H1 (cell line): ENCODE measurements at regions not wholly inside any gene's neighbourhood (a gene's known extent, or its start where the extent isn't known, plus 50 kb on each side); places are given as distances from the start of the nearest gene placed in this dataset.

Experiments
- CTCF ChIA-PET: fragments of 300-600 bp; sonication (Branson Sonifier 250); formaldehyde crosslinking; loops from one replicate; lab custom pipeline; 2021; ENCODE audit not compliant: partially characterized antibody; lab: Charles Lee
- POLR2A ChIA-PET: fragments of 300-600 bp; sonication (Branson Sonifier 250); formaldehyde crosslinking; loops from one replicate; lab custom pipeline; 2021; ENCODE audit warnings: inconsistent platforms; ENCODE audit not compliant: partially characterized antibody; lab: Charles Lee
- DNase-seq, 2 experiments: peaks; one replicate each; pipeline versions ENCODE4 v3.0.0 to v3.0.0-alpha.2; 2010 to 2022; ENCODE audit warnings: low spot score in 2 of 2, low read depth in 1 of 2, mixed read lengths in 1 of 2
- FAIRE-seq: peaks from 2 replicates; lab custom pipeline; 2011; peaks lifted over from hg19 to GRCh38; lab: Jason Lieb, UNC
- H2AFZ ChIP-seq: 2 replicates; pipeline ENCODE4 v1.8.1; 2012; ENCODE audit warnings: low read length, inconsistent platforms
- H2AK5ac ChIP-seq: 2 replicates; pipeline ENCODE4 v1.6.1; 2013; ENCODE audit warnings: low read depth, low read length
- H2BK120ac ChIP-seq: replicated peaks from 2 replicates; pipeline ENCODE3; 2013; ENCODE audit warnings: low read depth, low read length, inconsistent platforms
- H2BK12ac ChIP-seq: 2 replicates; pipeline ENCODE4 v1.6.1; 2013; ENCODE audit warnings: low read depth, low read length
- H2BK15ac ChIP-seq: 2 replicates; pipeline ENCODE4 v1.6.1; 2013; ENCODE audit warnings: low read length
- H2BK20ac ChIP-seq: 2 replicates; pipeline ENCODE4 v1.6.1; 2013; ENCODE audit warnings: low read length
- H2BK5ac ChIP-seq: 2 replicates; pipeline ENCODE4 v1.6.1; 2013; ENCODE audit warnings: low read depth, low read length
- H3K14ac ChIP-seq: 2 replicates; pipeline ENCODE4 v1.6.1; 2013; ENCODE audit warnings: inconsistent platforms; ENCODE audit not compliant: insufficient read length
- H3K18ac ChIP-seq: 2 replicates; pipeline ENCODE4 v1.6.1; 2013; ENCODE audit warnings: low read length; ENCODE audit errors: extremely low read depth
- H3K23ac ChIP-seq: 2 replicates; pipeline ENCODE4 v1.6.1; 2013; ENCODE audit warnings: inconsistent platforms; ENCODE audit not compliant: insufficient read length
- H3K23me2 ChIP-seq: 2 replicates; pipeline ENCODE4 v1.6.1; 2013; ENCODE audit warnings: low read depth, low read length
- H3K27ac ChIP-seq: 2 replicates; pipeline ENCODE4 v1.6.1; 2011; ENCODE audit warnings: low read depth, low read length, inconsistent platforms
- H3K27me3 ChIP-seq, 4 experiments: replicated peaks in 1 of 4; 1 replicate in 1 of 4; 2 replicates in 3 of 4; pipeline versions ENCODE4 v1.6.1 to v1.8.1; 2011 to 2013; ENCODE audit warnings: low read length in 3 of 4, mild to moderate bottlenecking in 3 of 4, inconsistent platforms in 2 of 4, mixed read lengths in 2 of 4, moderate library complexity in 1 of 4; ENCODE audit not compliant: control insufficient read depth in 3 of 4, insufficient read depth in 3 of 4; ENCODE audit errors: extremely low read depth in 1 of 4
- H3K36me3 ChIP-seq, 4 experiments: 2 replicates each; pipeline versions ENCODE4 v1.6.1 to v1.8.1; 2011 to 2013; ENCODE audit warnings: mild to moderate bottlenecking in 4 of 4, low read length in 3 of 4, moderate library complexity in 2 of 4, control low read depth in 1 of 4, inconsistent platforms in 1 of 4; ENCODE audit not compliant: insufficient read depth in 4 of 4, control insufficient read depth in 2 of 4
- H3K4ac ChIP-seq: replicated peaks from 2 replicates; pipeline ENCODE3; 2013; ENCODE audit warnings: low read length, low read depth, mixed read lengths, inconsistent platforms; ENCODE audit not compliant: insufficient read length
- H3K4me1 ChIP-seq, 4 experiments: replicated peaks in 1 of 4; 1 replicate in 1 of 4; 2 replicates in 3 of 4; pipeline versions ENCODE4 v1.6.1 to v1.8.1; 2011 to 2013; ENCODE audit warnings: low read length in 3 of 4, inconsistent platforms in 2 of 4, mixed read lengths in 1 of 4; ENCODE audit not compliant: insufficient read depth in 4 of 4, control insufficient read depth in 3 of 4
- H3K4me2 ChIP-seq, 2 experiments: 2 replicates each; pipeline versions ENCODE4 v1.6.1 to v1.8.1; 2011 to 2013; ENCODE audit warnings: low read depth in 2 of 2, low read length in 2 of 2, control low read depth in 1 of 2, inconsistent platforms in 1 of 2, mild to moderate bottlenecking in 1 of 2; ENCODE audit not compliant: insufficient read depth in 1 of 2
- H3K4me3 ChIP-seq, 4 experiments: fragments of 200-600, 300-600 bp in 1 of 4; sonication (generic), shearing (Covaris generic), sonication (Bioruptor Twin) in 1 of 4; 2 replicates each; pipeline versions ENCODE4 v1.5.1 to v1.8.1; 2011 to 2016; ENCODE audit warnings: low read length in 4 of 4, low read depth in 3 of 4, control low read depth in 2 of 4, inconsistent platforms in 2 of 4, mild to moderate bottlenecking in 2 of 4, mixed read lengths in 1 of 4, moderate library complexity in 1 of 4; ENCODE audit not compliant: insufficient read depth in 2 of 4; ENCODE audit errors: extremely low read depth in 1 of 4
- H3K56ac ChIP-seq: replicated peaks from 2 replicates; pipeline ENCODE3; 2013; ENCODE audit warnings: low read depth, mild to moderate bottlenecking, mixed read lengths, low read length, inconsistent platforms; ENCODE audit not compliant: insufficient read length
- H3K79me1 ChIP-seq: 2 replicates; pipeline ENCODE4 v1.6.1; 2013; ENCODE audit warnings: low read depth, low read length, control low read depth
- H3K79me2 ChIP-seq, 2 experiments: 2 replicates each; pipeline versions ENCODE4 v1.6.1 to v1.8.1; 2012 to 2013; ENCODE audit warnings: low read length in 2 of 2, mild to moderate bottlenecking in 2 of 2, inconsistent platforms in 1 of 2; ENCODE audit not compliant: insufficient read depth in 2 of 2, control insufficient read depth in 1 of 2
- H3K9ac ChIP-seq, 4 experiments: replicated peaks in 1 of 4; 1 replicate in 1 of 4; 2 replicates in 3 of 4; pipeline versions ENCODE4 v1.6.1 to v1.8.1; 2011 to 2013; ENCODE audit warnings: low read depth in 3 of 4, low read length in 3 of 4, control low read depth in 2 of 4, mild to moderate bottlenecking in 2 of 4, moderate library complexity in 2 of 4, inconsistent platforms in 1 of 4; ENCODE audit errors: extremely low read depth in 1 of 4
- H3K9me3 ChIP-seq, 2 experiments: 2 replicates each; pipeline versions ENCODE4 v1.6.1 to v1.8.1; 2012 to 2013; ENCODE audit warnings: mild to moderate bottlenecking in 2 of 2, moderate library complexity in 2 of 2, control low read depth in 1 of 2, inconsistent platforms in 1 of 2, low read depth in 1 of 2, low read length in 1 of 2, mixed read lengths in 1 of 2; ENCODE audit not compliant: insufficient read depth in 2 of 2
- H4K20me1 ChIP-seq, 2 experiments: replicated peaks in 1 of 2; 2 replicates each; pipeline versions ENCODE3 to v1.8.1; 2011 to 2013; ENCODE audit warnings: inconsistent platforms in 2 of 2, low read length in 2 of 2, mild to moderate bottlenecking in 1 of 2; ENCODE audit not compliant: insufficient read depth in 2 of 2, control insufficient read depth in 1 of 2
- H4K5ac ChIP-seq: 2 replicates; pipeline ENCODE4 v1.6.1; 2013; ENCODE audit warnings: low read length, low read depth, mixed read lengths, inconsistent platforms; ENCODE audit not compliant: insufficient read length
- H4K8ac ChIP-seq: 2 replicates; pipeline ENCODE4 v1.8.0; 2013; ENCODE audit warnings: mild to moderate bottlenecking, moderate library complexity, low read length, inconsistent platforms; ENCODE audit not compliant: insufficient read depth; ENCODE audit errors: extremely low read depth
- H4K91ac ChIP-seq: replicated peaks from 2 replicates; pipeline ENCODE3; 2013; ENCODE audit warnings: low read length, mixed read lengths, inconsistent platforms; ENCODE audit not compliant: insufficient read length
- ASH2L ChIP-seq: fragments of 200-600, 300-600 bp; sonication (generic); IDR thresholded peaks from one replicate; pipeline ENCODE4 v1.7.1; 2017; ENCODE audit warnings: low read length
- CBX5 ChIP-seq: fragments of 300-800, 300-1000 bp; sonication (generic); IDR thresholded peaks from 2 replicates; pipeline ENCODE4 v1.7.1; 2016; ENCODE audit warnings: antibody characterized with exemption, low read length, low read depth
- CEBPB ChIP-seq: IDR thresholded peaks from 2 replicates; pipeline ENCODE4 v1.6.1; 2012; ENCODE audit warnings: low read depth, low read length
- CREB1 ChIP-seq: IDR thresholded peaks from 2 replicates; pipeline ENCODE4 v1.6.1; 2012; ENCODE audit warnings: inconsistent platforms
- CTCF ChIP-seq, 3 experiments: IDR thresholded peaks; 1 replicate in 2 of 3; 2 replicates in 1 of 3; pipeline versions ENCODE4 v1.5.1 to v1.6.1; 2011; ENCODE audit warnings: low read length in 3 of 3, mild to moderate bottlenecking in 3 of 3, inconsistent platforms in 2 of 3, low read depth in 1 of 3, moderate library complexity in 1 of 3; ENCODE audit not compliant: insufficient read depth in 1 of 3; ENCODE audit errors: control extremely low read depth in 1 of 3
- HDAC6 ChIP-seq: IDR thresholded peaks from one replicate; pipeline ENCODE4 v1.7.1; 2012; ENCODE audit warnings: low read depth, mild to moderate bottlenecking, inconsistent platforms, low read length, moderate library complexity
- JUND ChIP-seq: IDR thresholded peaks from 2 replicates; pipeline ENCODE4 v1.6.1; 2011; ENCODE audit warnings: mild to moderate bottlenecking, improper control_type of control experiment, low read length
- KDM4A ChIP-seq: IDR thresholded peaks from one replicate; pipeline ENCODE4 v1.7.1; 2012; ENCODE audit warnings: low read depth, mild to moderate bottlenecking, moderate library complexity, low read length, inconsistent platforms; ENCODE audit not compliant: severe bottlenecking
- RAD21 ChIP-seq, 2 experiments: IDR thresholded peaks in 1 of 2; conservative IDR thresholded peaks in 1 of 2; 2 replicates each; pipeline ENCODE4 v1.6.1; 2011; ENCODE audit warnings: low read depth in 2 of 2, low read length in 2 of 2, improper control_type of control experiment in 1 of 2, inconsistent platforms in 1 of 2, mild to moderate bottlenecking in 1 of 2, moderate library complexity in 1 of 2
- SP4 ChIP-seq: IDR thresholded peaks from 2 replicates; pipeline ENCODE4 v1.6.1; 2012; ENCODE audit warnings: low read length, inconsistent platforms
- WGBS, 2 experiments: shearing (Covaris generic) in 1 of 2; methylation state at CpG; one replicate each; pipeline versions ENCODE4 v1.1.6 to v1.1.7; 2013 to 2015; ENCODE audit warnings: low lambda C conversion rate in 2 of 2, mixed read lengths in 2 of 2, inconsistent platforms in 1 of 2, low coverage in 1 of 2, missing lambda C conversion rate in 1 of 2; ENCODE audit not compliant: insufficient replicate concordance in 2 of 2, insufficient coverage in 1 of 2, insufficient read length in 1 of 2; ENCODE audit errors: extremely low coverage in 1 of 2, missing lambda C conversion rate in 1 of 2; 5-methylcytosine and 5-hydroxymethylcytosine counted together

- Histone ChIP-seq H3K27ac (no peak overlapping the region), H4K20me1 (no peaks in the 10 kb centered on the region), H3K79me2 (no peaks in the 10 kb centered on the region), H2BK120ac (no peak overlapping the region), H4K5ac (no peak overlapping the region), H3K79me1 (no peaks in the 10 kb centered on the region), H3K4ac (no peak overlapping the region), H2BK12ac (no peak overlapping the region), H3K4me2 (no peak overlapping the region), H2AK5ac (no peak overlapping the region), H3K27me3 (no peaks in the 10 kb centered on the region), H3K23me2 (no peaks in the 10 kb centered on the region; the same call in 1 of the 2 replicates), H3K36me3 (no peaks in the 10 kb centered on the region), H2BK5ac (no peak overlapping the region), H3K9me3 (no peaks in the 10 kb centered on the region), H3K14ac (no peak overlapping the region), H3K18ac (no peak overlapping the region), H4K91ac (no peak overlapping the region), H2AFZ (no peak overlapping the region), H2BK15ac (no peak overlapping the region), H2BK20ac (no peak overlapping the region), H3K23ac (no peak overlapping the region), H3K4me1 (peaks cover 0 to 6% (median 1%) of the 10 kb centered on the region in 4 experiments; a peak in 3 of 7 replicates), H3K9ac (no peak overlapping the region), H3K56ac (no peak overlapping the region), H3K4me3 (no peak overlapping the region), H4K8ac (no peak overlapping the region)
- 89% methylated on average over 5 of the region's 5 CpGs; no CpG with 5 or more reads in 1 of the 2 experiments for WGBS, 2 experiments
- FAIRE-seq (no peak), DNase-seq (no peak)
- ChIA-PET CTCF (interaction anchor here (0.8 to 12.7 kb wide), 9 partner anchors 10 to 476 kb away, joined by 3 to 192 read pairs (median 5); no protein-coding TSS in a partner anchor), POLR2A (no interaction called here)
- TF ChIP-seq SP4 (no peak), KDM4A (no peak), CBX5 (no peak), CTCF (IDR thresholded peaks at IDR 0.05; ENCODE audit: control extremely low read depth in 1 of 3, insufficient read depth in 1 of 3, low read depth in 1 of 3, low read length in 3 of 3) (no peak), CEBPB (no peak), HDAC6 (no peak), RAD21 (IDR thresholded peaks at IDR 0.05 in 1 of 2, conservative IDR thresholded peaks at IDR 0.05 in 1 of 2; ENCODE audit: low read depth in 2 of 2, low read length in 2 of 2) (no peak), ASH2L (no peak), JUND (no peak), CREB1 (no peak)
Observed at GRCh38 chr2:37872192-37872750, 52.8 kb upstream of the RMDN2 start.
